BLaER1 (cell line): ENCODE measurements at regions not wholly inside any gene's neighbourhood (a gene's known extent, or its start where the extent isn't known, plus 50 kb on each side); places are given as distances from the start of the nearest gene placed in this dataset.
"Not testable (repeated sequence)": the region's sequence is repeated elsewhere in the genome, so short reads cannot be mapped to it uniquely, and the experiment has no call there.

ENCODE experiments used
- H3K27ac ChIP-seq: shearing (Covaris generic); formaldehyde crosslinking; 2 replicates; pipeline ENCODE4 v1.8.1; 2022
- H3K27me3 ChIP-seq: shearing (Covaris generic); formaldehyde crosslinking; 2 replicates; pipeline ENCODE4 v1.8.1; 2022
- H3K36me3 ChIP-seq: shearing (Covaris generic); formaldehyde crosslinking; 2 replicates; pipeline ENCODE4 v1.8.1; 2022
- H3K4me1 ChIP-seq: shearing (Covaris generic); formaldehyde crosslinking; 2 replicates; pipeline ENCODE4 v1.8.1; 2022
- H3K4me2 ChIP-seq: shearing (Covaris generic); formaldehyde crosslinking; 2 replicates; pipeline ENCODE4 v1.8.1; 2022
- H3K4me3 ChIP-seq: shearing (Covaris generic); formaldehyde crosslinking; 2 replicates; pipeline ENCODE4 v1.8.1; 2022
- H3K9ac ChIP-seq: shearing (Covaris generic); formaldehyde crosslinking; 2 replicates; pipeline ENCODE4 v1.8.1; 2022
- H3K9me3 ChIP-seq: shearing (Covaris generic); formaldehyde crosslinking; 2 replicates; pipeline ENCODE4 v1.8.1; 2022
- H4K20me1 ChIP-seq: shearing (Covaris generic); formaldehyde crosslinking; 2 replicates; pipeline ENCODE4 v1.8.1; 2022
- Cebpa-rat ChIP-seq: shearing (Covaris generic); IDR thresholded peaks from 2 replicates; pipeline ENCODE4 v1.8.1; 2022

GRCh38 chrX:66717926-66718325 lies 79.0 kb upstream of the EDA2R start:
- TF ChIP-seq Cebpa-rat, result no peak
- Histone ChIP-seq H3K4me3 (no peak overlapping the region), H3K9ac (no peak overlapping the region), H3K9me3 (peaks cover 14% of the 10 kb centered on the region; the same call in 1 of the 2 replicates), H4K20me1 (no peaks in the 10 kb centered on the region), H3K4me2 (no peak overlapping the region), H3K36me3 (no peaks in the 10 kb centered on the region), H3K4me1 (no peaks in the 10 kb centered on the region), H3K27ac (no peak overlapping the region), H3K27me3 (peaks cover 51% of the 10 kb centered on the region)

GRCh38 chrX:66698273-66699204 lies 59.7 kb upstream of the EDA2R start:
- Histone ChIP-seq H3K27me3 (peaks cover 24% of the 10 kb centered on the region), H3K4me3 (no peak overlapping the region), H4K20me1 (no peaks in the 10 kb centered on the region), H3K9me3 (peaks cover 7% of the 10 kb centered on the region), H3K36me3 (no peaks in the 10 kb centered on the region), H3K4me1 (no peaks in the 10 kb centered on the region), H3K27ac (no peak overlapping the region), H3K4me2 (no peak overlapping the region), H3K9ac (no peak overlapping the region)
- TF ChIP-seq Cebpa-rat, result no peak

GRCh38 chrX:66692512-66692911 lies 53.6 kb upstream of the EDA2R start:
- not testable (repeated sequence) for H4K20me1 ChIP-seq, H3K27ac ChIP-seq, H3K4me3 ChIP-seq, H3K9me3 ChIP-seq, H3K36me3 ChIP-seq, H3K4me2 ChIP-seq, H3K9ac ChIP-seq, H3K4me1 ChIP-seq
- H3K27me3 ChIP-seq, result peaks cover 20% of the 10 kb centered on the region
